Small intestine (tissue), 7 donors: ENCODE measurements at regions not wholly inside any gene's neighbourhood (a gene's known extent, or its start where the extent isn't known, plus 50 kb on each side); places are given as distances from the start of the nearest gene placed in this dataset.

ENCODE experiments used
- DNase-seq, 2 donors: peaks; one replicate each; pipeline versions ENCODE4 v3.0.0 to v3.0.0-alpha.2; 2013
- FAIRE-seq: peaks from 2 replicates; lab custom pipeline; 2012; peaks lifted over from hg19 to GRCh38; lab: Jason Lieb, UNC
- H3K27ac ChIP-seq, 3 donors: one replicate each; pipeline ENCODE4 v1.5.1; 2013; ENCODE audit warnings: low read length in 2 of 3, mild to moderate bottlenecking in 2 of 3, control low read depth in 1 of 3, inconsistent platforms in 1 of 3, low read depth in 1 of 3, moderate library complexity in 1 of 3
- H3K27me3 ChIP-seq, 3 donors: one replicate each; pipeline ENCODE4 v1.6.1; 2013; ENCODE audit warnings: low read length in 3 of 3, inconsistent platforms in 1 of 3; ENCODE audit not compliant: control insufficient read depth in 3 of 3, insufficient read depth in 3 of 3
- H3K36me3 ChIP-seq, 3 donors: one replicate each; pipeline ENCODE4 v1.6.1; 2013; ENCODE audit warnings: low read length in 3 of 3, inconsistent platforms in 1 of 3, low read depth in 1 of 3, mild to moderate bottlenecking in 1 of 3, moderate library complexity in 1 of 3; ENCODE audit not compliant: control insufficient read depth in 3 of 3, insufficient read depth in 2 of 3
- H3K4me1 ChIP-seq, 3 donors: one replicate each; pipeline ENCODE4 v1.6.1; 2013; ENCODE audit warnings: low read length in 2 of 3, inconsistent platforms in 1 of 3, low read depth in 1 of 3, mild to moderate bottlenecking in 1 of 3, moderate library complexity in 1 of 3; ENCODE audit not compliant: control insufficient read depth in 3 of 3, insufficient read depth in 2 of 3
- H3K4me3 ChIP-seq, 3 donors: one replicate each; pipeline ENCODE4 v1.5.1; 2013; ENCODE audit warnings: low read length in 3 of 3, control low read depth in 1 of 3, inconsistent platforms in 1 of 3, low read depth in 1 of 3, mild to moderate bottlenecking in 1 of 3, moderate library complexity in 1 of 3
- H3K9me3 ChIP-seq, 2 donors: one replicate each; pipeline ENCODE4 v1.6.1; 2013; ENCODE audit warnings: low read depth in 1 of 2, low read length in 1 of 2; ENCODE audit not compliant: control insufficient read depth in 2 of 2, insufficient read depth in 1 of 2
- WGBS, 3 donors: extraction: QIAGEN DNeasy Blood & Tissue Kit; methylation state at CpG; one replicate each; pipeline ENCODE4 v1.1.7; 2013; 5-methylcytosine and 5-hydroxymethylcytosine counted together
- donor health status: healthy with polysubstance abuse.
- donor health status: control.
- donor health status: control.
- donor health status: Bipolar disorder and iron deficiency.
- donor health status: healthy.

GRCh38 chr14:48876806-48877340 lies 709.3 kb downstream of the RPS29 start:
- no peaks in the 10 kb centered on the region for H3K27me3 ChIP-seq
- FAIRE-seq (no peak), DNase-seq (no peak)
- no peak overlapping the region for H3K27ac ChIP-seq
- no peaks in the 10 kb centered on the region for H3K36me3 ChIP-seq
- H3K9me3 ChIP-seq = no peaks in the 10 kb centered on the region
- no peak overlapping the region for H3K4me3 ChIP-seq
- 30 to 69% (median 39%) methylated on average over 1 of the region's 1 CpG for WGBS, 3 donors
- no peaks in the 10 kb centered on the region for H3K4me1 ChIP-seq

GRCh38 chr14:48874711-48875110 lies 711.5 kb downstream of the RPS29 start:
- H3K9me3 ChIP-seq = no peaks in the 10 kb centered on the region
- H3K27ac ChIP-seq = no peak overlapping the region
- no peak overlapping the region for H3K4me3 ChIP-seq
- H3K27me3 ChIP-seq = no peaks in the 10 kb centered on the region
- 83 to 88% (median 86%) methylated on average over 2 of the region's 2 CpGs for WGBS, 3 donors
- FAIRE-seq = no peak
- H3K36me3 ChIP-seq = no peaks in the 10 kb centered on the region
- no peak for DNase-seq
- no peaks in the 10 kb centered on the region for H3K4me1 ChIP-seq

GRCh38 chr14:48857366-48857765 lies 728.8 kb downstream of the RPS29 start:
- Histone ChIP-seq H3K27me3 (no peaks in the 10 kb centered on the region), H3K9me3 (no peaks in the 10 kb centered on the region), H3K4me1 (no peaks in the 10 kb centered on the region), H3K27ac (no peak overlapping the region), H3K4me3 (no peak overlapping the region), H3K36me3 (no peaks in the 10 kb centered on the region)
- DNase-seq (no peak), FAIRE-seq (no peak)
- 50 to 64% (median 59%) methylated on average over 2 of the region's 2 CpGs for WGBS, 3 donors

- WGBS, 3 donors = 54 to 69% (median 55%) methylated on average over 5 of the region's 5 CpGs
- no peak overlapping the region for H3K27ac ChIP-seq
- no peak for FAIRE-seq
Measured at GRCh38 chr14:48853159-48853558, 733.0 kb downstream of the RPS29 start.

GRCh38 chr14:48849741-48850322 lies 736.3 kb downstream of the RPS29 start:
- Histone ChIP-seq H3K27me3 (no peaks in the 10 kb centered on the region), H3K4me3 (no peak overlapping the region), H3K27ac (no peak overlapping the region), H3K4me1 (no peaks in the 10 kb centered on the region), H3K36me3 (no peaks in the 10 kb centered on the region), H3K9me3 (peaks cover 0 to 2% of the 10 kb centered on the region in 2 donors)
- FAIRE-seq (no peak), DNase-seq (no peak)
- 25 to 49% (median 30%) methylated on average over 2 of the region's 2 CpGs for WGBS, 3 donors

More at GRCh38 chr14:48853159-48853558, 733.0 kb downstream of the RPS29 start:
- Histone ChIP-seq H3K27me3 (no peaks in the 10 kb centered on the region), H3K4me3 (no peak overlapping the region), H3K4me1 (no peaks in the 10 kb centered on the region), H3K36me3 (no peaks in the 10 kb centered on the region), H3K9me3 (peaks cover 0 to 2% of the 10 kb centered on the region in 2 donors)
- DNase-seq = no peak

- DNase-seq (no peak), FAIRE-seq (no peak)
- Histone ChIP-seq H3K4me3 (no peak overlapping the region), H3K4me1 (no peaks in the 10 kb centered on the region), H3K9me3 (no peaks in the 10 kb centered on the region), H3K27me3 (no peaks in the 10 kb centered on the region), H3K27ac (no peak overlapping the region), H3K36me3 (no peaks in the 10 kb centered on the region)
- 56 to 61% (median 58%) methylated on average over 2 of the region's 2 CpGs for WGBS, 3 donors
Measured at GRCh38 chr14:48842785-48843184, 743.4 kb downstream of the RPS29 start.

- FAIRE-seq = no peak
- no peak overlapping the region for H3K4me3 ChIP-seq
- no peak for DNase-seq
- no peaks in the 10 kb centered on the region for H3K27me3 ChIP-seq
- no peaks in the 10 kb centered on the region for H3K36me3 ChIP-seq
- H3K4me1 ChIP-seq = no peaks in the 10 kb centered on the region
- no peaks in the 10 kb centered on the region for H3K9me3 ChIP-seq
- no peak overlapping the region for H3K27ac ChIP-seq
- WGBS, 3 donors = 88 to 93% (median 92%) methylated on average over 3 of the region's 3 CpGs
Measured at GRCh38 chr14:48826058-48826457, 760.1 kb downstream of the RPS29 start.

- FAIRE-seq = no peak
- H3K36me3 ChIP-seq = no peaks in the 10 kb centered on the region
- no peak overlapping the region for H3K27ac ChIP-seq
- no peak for DNase-seq
- H3K4me1 ChIP-seq = no peaks in the 10 kb centered on the region
- WGBS, 3 donors = 61 to 70% (median 69%) methylated on average over 2 of the region's 2 CpGs
- no peak overlapping the region for H3K4me3 ChIP-seq
- H3K9me3 ChIP-seq = no peaks in the 10 kb centered on the region
- no peaks in the 10 kb centered on the region for H3K27me3 ChIP-seq
Measured at GRCh38 chr14:48814562-48814961, 771.6 kb downstream of the RPS29 start.

- Histone ChIP-seq H3K4me1 (no peaks in the 10 kb centered on the region), H3K4me3 (no peak overlapping the region), H3K27ac (no peak overlapping the region), H3K36me3 (no peaks in the 10 kb centered on the region), H3K9me3 (peaks cover 0 to 7% of the 10 kb centered on the region in 2 donors), H3K27me3 (no peaks in the 10 kb centered on the region)
- peak in 1 of 2 donors; percentile 17 for DNase-seq
- FAIRE-seq = no peak
- WGBS, 3 donors = 49 to 52% (median 51%) methylated on average over 14 of the region's 14 CpGs
Measured at GRCh38 chr14:48805315-48805714, 780.9 kb downstream of the RPS29 start.
